GM12878 (cell line): ENCODE measurements at regions not wholly inside any gene's neighbourhood (a gene's known extent, or its start where the extent isn't known, plus 50 kb on each side); places are given as distances from the start of the nearest gene placed in this dataset.

ENCODE experiments used
- ATAC-seq: fragments of 200-7000 bp; cut with Tn5 transposase; 3 replicates; pipeline ENCODE4 v1.9.1; 2020; ENCODE audit warnings: mild to moderate bottlenecking, moderate library complexity
- BruUV-seq: library from RNA; stranded (reverse); fragments of 400-500 nt; replicated peaks from 2 replicates; lab custom pipeline; 2021; lab: Mats Ljungman, UMichigan
- CTCF ChIA-PET: fragments of 300-600 bp; sonication (Branson Sonifier 250); formaldehyde crosslinking; extraction: SDS; loops from one replicate; lab custom pipeline; 2021; ENCODE audit warnings: inconsistent platforms; lab: Yijun Ruan, JAX
- POLR2A ChIA-PET: fragments of 350-600 bp; formaldehyde crosslinking; extraction: SDS; loops from one replicate; lab custom pipeline; 2021; ENCODE audit warnings: inconsistent platforms; lab: Charles Lee
- RAD21 ChIA-PET: fragments of 300-600 bp; sonication (Branson Sonifier 250); formaldehyde crosslinking; loops from one replicate; lab custom pipeline; 2023; ENCODE audit warnings: antibody characterized with exemption; ENCODE audit not compliant: unreplicated experiment; lab: Charles Lee
- SMC1A ChIA-PET: fragments of 300-600 bp; sonication (Branson Sonifier 250); formaldehyde crosslinking; loops from one replicate; lab custom pipeline; 2023; ENCODE audit not compliant: unreplicated experiment, uncharacterized antibody; lab: Charles Lee
- DNase-seq: peaks from one replicate; pipeline ENCODE4 v3.0.0-alpha.2; 2011; ENCODE audit warnings: low read depth, low spot score
- FAIRE-seq: peaks from 3 replicates; lab custom pipeline; 2011; peaks lifted over from hg19 to GRCh38; lab: Jason Lieb, UNC
- H2AFZ ChIP-seq: 2 replicates; pipeline ENCODE4 v1.6.0; 2011; ENCODE audit warnings: low read depth, low read length, control low read depth; ENCODE audit not compliant: control insufficient read depth
- H3K27ac ChIP-seq: 2 replicates; pipeline ENCODE4 v1.5.1; 2011; ENCODE audit warnings: control low read depth; ENCODE audit not compliant: control insufficient read depth, insufficient read depth
- H3K27me3 ChIP-seq, 2 experiments: replicated peaks in 1 of 2; 2 replicates each; pipeline versions ENCODE4 v1.6.0 to v1.6.1; 2011; ENCODE audit warnings: low read length in 1 of 2; ENCODE audit not compliant: control insufficient read depth in 2 of 2, insufficient read depth in 2 of 2
- H3K36me3 ChIP-seq, 2 experiments: 2 replicates each; pipeline ENCODE4 v1.5.1; 2011; ENCODE audit warnings: low read length in 1 of 2; ENCODE audit not compliant: control insufficient read depth in 2 of 2, insufficient read depth in 2 of 2
- H3K4me1 ChIP-seq: 2 replicates; pipeline ENCODE4 v1.6.1; 2011; ENCODE audit warnings: mild to moderate bottlenecking, low read length, moderate library complexity, mixed read lengths; ENCODE audit not compliant: control insufficient read depth, insufficient read depth
- H3K4me2 ChIP-seq: 2 replicates; pipeline ENCODE4 v1.6.0; 2011; ENCODE audit warnings: control low read depth; ENCODE audit not compliant: control insufficient read depth, insufficient read depth
- H3K4me3 ChIP-seq: fragments of 200-600 bp; sonication (generic); 2 replicates; pipeline ENCODE4 v1.5.1; 2016
- H3K79me2 ChIP-seq: 2 replicates; pipeline ENCODE4 v1.6.0; 2011; ENCODE audit warnings: low read length; ENCODE audit not compliant: control insufficient read depth, insufficient read depth
- H3K9ac ChIP-seq: 2 replicates; pipeline ENCODE4 v1.8.0; 2011; ENCODE audit warnings: low read length, control low read depth, mixed read lengths; ENCODE audit not compliant: control insufficient read depth, insufficient read depth
- H3K9me3 ChIP-seq: replicated peaks from 3 replicates; pipeline ENCODE4 v1.5.1; 2011; ENCODE audit warnings: mild to moderate bottlenecking, low read length; ENCODE audit not compliant: control insufficient read depth, insufficient read depth
- H4K20me1 ChIP-seq: 2 replicates; pipeline ENCODE4 v1.6.0; 2011; ENCODE audit not compliant: control insufficient read depth, insufficient read depth
- FOXM1 ChIP-seq: IDR thresholded peaks from 2 replicates; pipeline ENCODE4 v1.6.1; 2012; ENCODE audit warnings: low read depth, mild to moderate bottlenecking, inconsistent platforms, low read length, moderate library complexity
- IKZF2 ChIP-seq, 2 experiments: fragments of 450-650 bp; IDR thresholded peaks; 2 replicates each; pipeline ENCODE4 v1.6.1; 2017; ENCODE audit warnings: mild to moderate bottlenecking in 2 of 2, moderate library complexity in 2 of 2
- JUND ChIP-seq: IDR thresholded peaks from 2 replicates; pipeline ENCODE4 v1.6.1; 2012; ENCODE audit warnings: low read depth, mild to moderate bottlenecking, low read length, improper control_type of control experiment, moderate library complexity
- PKNOX1 ChIP-seq: fragments of 450-650 bp; IDR thresholded peaks from 2 replicates; pipeline ENCODE4 v1.6.1; 2016; ENCODE audit warnings: mild to moderate bottlenecking
- WGBS: methylation state at CpG from one replicate; pipeline ENCODE4 v1.1.6; 2016; ENCODE audit warnings: low lambda C conversion rate; ENCODE audit not compliant: insufficient replicate concordance, insufficient coverage; ENCODE audit errors: missing lambda C conversion rate; 5-methylcytosine and 5-hydroxymethylcytosine counted together
- in situ Hi-C: fragments of 300-500 bp; cut with MboI; formaldehyde crosslinking; loops from 9 replicates; pipeline ENCODE4 v1.14.3; 2018; ENCODE audit warnings: mixed read lengths
- intact Hi-C: fragments of 100-400 bp; cut with micrococcal nuclease; formaldehyde crosslinking; loops from one replicate; pipeline ENCODE4 v1.14.2; 2022; ENCODE audit not compliant: unreplicated experiment

GRCh38 chr6:27760464-27760863 is 151.7 kb downstream of the OR2B2 start:
- Histone ChIP-seq H3K36me3 (no peaks in the 10 kb centered on the region), H4K20me1 (no peaks in the 10 kb centered on the region), H3K4me1 (peaks cover 26% of the 10 kb centered on the region), H3K4me2 (peak overlapping the region; percentile 66), H2AFZ (peak overlapping the region; percentile 61), H3K4me3 (no peak overlapping the region), H3K27ac (peak overlapping the region; percentile 66; the same call in 1 of the 2 replicates), H3K9me3 (no peaks in the 10 kb centered on the region), H3K27me3 (no peaks in the 10 kb centered on the region), H3K79me2 (peaks cover 6% of the 10 kb centered on the region), H3K9ac (no peak overlapping the region)
- peak; percentile 49 for ATAC-seq
- CTCF ChIA-PET: interaction anchor here (1.1 to 13.3 kb wide), 5 partner anchors 8 to 241 kb away, joined by 3 to 193 read pairs (median 5); no protein-coding TSS in a partner anchor
- in situ Hi-C loops (loop anchor here (25.0 kb wide), 1 partner anchor 248 kb away; no protein-coding TSS in a partner anchor), intact Hi-C loops (no loop called here)
- SMC1A ChIA-PET: interaction anchor here (1.0 to 6.0 kb wide), 7 partner anchors 12 to 1567 kb away, joined by 3 to 93 read pairs (median 5); a partner anchor contains a TSS
- DNase-seq: no peak
- no TSS peak for BruUV-seq
- RAD21 ChIA-PET: interaction anchor here (0.8 to 5.5 kb wide), 7 partner anchors 8 to 133 kb away, joined by 3 to 43 read pairs (median 9); a partner anchor contains a TSS
- POLR2A ChIA-PET: interaction anchor here (0.5 to 2.6 kb wide), 6 partner anchors 12 to 1229 kb away, joined by 3 to 18 read pairs (median 4); no protein-coding TSS in a partner anchor
- peak; percentile 45; the same call in 1 of the 2 replicates for TF ChIP-seq PKNOX1
- TF ChIP-seq JUND: no peak
- 0 out of 4 replicates have a peak, but pooled peaks of 1 of the 2 experiments have one; percentile 3 for TF ChIP-seq IKZF2 (IDR thresholded peaks at IDR 0.05)
- no peak for TF ChIP-seq FOXM1
- FAIRE-seq: peak; percentile 64
- 27% methylated on average over 2 of the region's 2 CpGs for WGBS
